ENCODE measurements at regions not wholly inside any gene's neighbourhood (a gene's known extent, or its start where the extent isn't known, plus 50 kb on each side); places are given as distances from the start of the nearest gene placed in this dataset.

- TF ChIP-seq CTCF (IDR thresholded peaks at IDR 0.05 in 4 of 5, conservative IDR thresholded peaks at IDR 0.05 in 1 of 5) (no peak), POLR2A (IDR thresholded peaks at IDR 0.05) (no peak)
Observed at GRCh38 chr2:142270990-142271389, 140.2 kb upstream of the LRP1B start.

Data from gastrocnemius medialis (tissue), 4 donors.